ENCODE measurements at regions not wholly inside any gene's neighbourhood (a gene's known extent, or its start where the extent isn't known, plus 50 kb on each side); places are given as distances from the start of the nearest gene placed in this dataset.

- DNase-seq: no peak
These were observed 1178.2 kb upstream of the NRXN1 start for GRCh38 chr2:52210161-52210560.

- no peak for DNase-seq
These were observed 1162.4 kb upstream of the NRXN1 start for GRCh38 chr2:52194342-52194741.

GRCh38 chr2:52193804-52194203, 1161.9 kb upstream of the NRXN1 start:
- no peak for DNase-seq

GRCh38 chr2:52192656-52193055, 1160.7 kb upstream of the NRXN1 start:
- no peak for DNase-seq

GRCh38 chr2:52181080-52181479, 1149.1 kb upstream of the NRXN1 start:
- no peak for DNase-seq

- DNase-seq: no peak
These were observed 1146.9 kb upstream of the NRXN1 start for GRCh38 chr2:52178845-52179244.

- no peak for DNase-seq
These were observed 1113.1 kb upstream of the NRXN1 start for GRCh38 chr2:52145005-52145404.

- DNase-seq: no peak
These were observed 1112.7 kb upstream of the NRXN1 start for GRCh38 chr2:52144590-52144989.

- no peak for DNase-seq
These were observed 1109.1 kb upstream of the NRXN1 start for GRCh38 chr2:52141076-52141475.

- no peak for DNase-seq
These were observed 1107.3 kb upstream of the NRXN1 start for GRCh38 chr2:52139241-52139640.

GRCh38 chr2:52135235-52135634, 1103.3 kb upstream of the NRXN1 start:
- no peak for DNase-seq

GRCh38 chr2:52128081-52128480, 1096.1 kb upstream of the NRXN1 start:
- no peak for DNase-seq

- DNase-seq: no peak
These were observed 1095.6 kb upstream of the NRXN1 start for GRCh38 chr2:52127527-52127926.

GRCh38 chr2:52117299-52117698, 1085.4 kb upstream of the NRXN1 start:
- no peak for DNase-seq

GRCh38 chr2:52115750-52116149, 1083.8 kb upstream of the NRXN1 start:
- DNase-seq: no peak

GRCh38 chr2:52113338-52113737, 1081.4 kb upstream of the NRXN1 start:
- DNase-seq: no peak

- DNase-seq: no peak
These were observed 1080.2 kb upstream of the NRXN1 start for GRCh38 chr2:52112141-52112540.

GRCh38 chr2:52107124-52107523, 1075.2 kb upstream of the NRXN1 start:
- no peak for DNase-seq

- DNase-seq: no peak
These were observed 1065.1 kb upstream of the NRXN1 start for GRCh38 chr2:52097071-52097470.

GRCh38 chr2:52084759-52085158, 1052.8 kb upstream of the NRXN1 start:
- no peak for DNase-seq

- no peak for DNase-seq
These were observed 1051.3 kb upstream of the NRXN1 start for GRCh38 chr2:52083214-52083613.

- DNase-seq: no peak
These were observed 1050.7 kb upstream of the NRXN1 start for GRCh38 chr2:52082646-52083045.

GRCh38 chr2:52079602-52080001, 1047.7 kb upstream of the NRXN1 start:
- DNase-seq: no peak

GRCh38 chr2:52077159-52077558, 1045.2 kb upstream of the NRXN1 start:
- DNase-seq: no peak

GRCh38 chr2:52074130-52074719, 1042.3 kb upstream of the NRXN1 start:
- no peak for DNase-seq

- DNase-seq: no peak
These were observed 1041.0 kb upstream of the NRXN1 start for GRCh38 chr2:52072949-52073348.

Measured in activated naive CD4-positive, alpha-beta T cell treated with Interleukin-2 at 50 U/mL for 16 hours (primary cell).